NCI-H1048 (cell line): ENCODE measurements at regions not wholly inside any gene's neighbourhood (a gene's known extent, or its start where the extent isn't known, plus 50 kb on each side); places are given as distances from the start of the nearest gene placed in this dataset.

Source experiments
- DNase-seq: peaks from one replicate; lab custom pipeline; 2025; lab: John Stamatoyannopoulos, UW

DNA sequence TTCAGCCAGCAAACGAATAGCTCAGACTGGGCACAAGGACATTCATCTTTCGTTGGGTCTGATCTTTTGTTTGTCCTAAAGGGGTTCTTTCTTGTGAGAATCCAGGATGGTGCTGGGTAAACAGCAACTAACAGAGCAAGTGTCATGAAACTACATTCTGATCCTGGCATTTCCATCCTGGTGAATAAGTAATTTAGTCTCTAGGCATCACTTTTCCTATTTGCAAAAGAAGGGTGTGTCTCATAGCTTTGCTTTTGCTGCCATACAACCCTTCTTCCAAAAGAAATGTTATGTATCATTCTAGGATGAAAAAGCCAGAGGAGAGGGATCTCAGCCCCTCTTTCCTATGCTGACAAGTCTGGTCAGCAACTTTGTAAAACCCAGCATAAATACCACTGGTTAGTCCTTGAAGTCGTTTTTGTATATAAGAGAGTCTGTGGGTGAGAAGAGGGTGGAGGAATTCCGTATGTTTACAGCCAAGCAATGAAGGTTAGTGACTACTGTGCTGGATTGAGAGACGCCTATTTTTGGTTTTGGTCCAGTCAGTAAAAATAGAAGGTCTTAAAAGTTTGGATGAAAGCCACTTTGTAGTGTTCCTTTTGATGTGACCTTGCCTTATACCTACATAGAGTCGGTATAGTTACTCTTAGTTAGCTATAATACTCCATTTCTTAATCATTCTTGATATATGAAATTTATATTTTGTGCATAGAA, 88.4 kb upstream of the SLC25A13 start:
- DNase-seq, result no peak

DNA sequence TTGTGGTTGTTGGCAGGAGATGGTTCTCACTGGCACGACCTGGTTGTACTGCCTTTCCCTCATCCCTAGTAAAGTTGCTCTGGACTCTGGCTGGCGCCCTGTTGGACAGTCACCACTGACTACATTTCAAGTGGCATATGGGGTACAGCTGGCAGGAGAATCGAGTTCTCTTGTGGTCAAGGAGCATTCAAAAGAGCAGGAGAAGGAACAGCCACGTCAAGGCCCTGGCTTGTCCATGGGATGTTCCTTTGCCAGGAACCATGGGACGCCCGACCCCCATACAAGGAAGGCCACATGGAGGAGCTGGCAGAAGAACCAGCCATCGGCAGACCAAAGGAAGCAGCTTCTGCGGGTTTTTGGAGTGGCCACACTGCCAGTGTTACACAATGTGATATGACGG, 87.0 kb upstream of the SLC25A13 start:
- DNase-seq, result no peak

DNA sequence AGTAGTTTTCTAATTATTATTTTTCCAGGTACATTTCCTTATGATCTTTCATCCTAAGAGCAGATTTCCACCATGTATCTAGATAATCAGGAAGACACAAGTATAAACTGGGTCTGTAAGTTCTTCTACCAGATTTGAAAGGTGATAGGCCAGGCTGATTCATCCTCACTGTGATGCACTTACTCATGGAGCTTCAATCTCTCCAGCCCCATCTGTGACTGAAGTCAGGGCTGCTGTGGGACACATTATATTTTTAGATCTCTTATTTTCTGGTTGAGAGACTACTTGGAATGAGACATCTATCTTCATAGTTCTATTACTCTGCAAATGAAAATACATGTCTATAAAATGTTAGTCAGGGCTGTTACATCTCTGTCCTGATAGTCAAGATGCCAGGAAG, 85.5 kb upstream of the SLC25A13 start:
- no peak for DNase-seq

DNA sequence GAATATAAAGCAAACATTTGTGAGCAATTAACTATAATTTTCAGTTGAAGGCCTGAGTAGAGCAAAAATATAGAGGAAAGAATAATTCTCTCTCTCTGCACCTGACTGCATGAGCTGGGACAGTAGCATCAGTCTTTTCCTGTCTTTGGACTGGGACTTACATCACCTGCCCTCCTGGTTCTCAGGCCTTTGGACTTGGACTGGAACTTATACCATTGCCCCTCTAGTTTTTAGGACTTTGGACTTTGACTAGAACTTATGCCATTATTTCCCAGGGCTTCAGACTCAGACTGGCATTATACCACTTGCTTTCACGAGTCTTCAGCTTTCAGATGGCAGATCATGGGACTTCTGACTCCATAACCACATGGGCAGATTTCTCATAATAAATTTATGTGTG, 81.0 kb upstream of the SLC25A13 start:
- no peak for DNase-seq

DNA sequence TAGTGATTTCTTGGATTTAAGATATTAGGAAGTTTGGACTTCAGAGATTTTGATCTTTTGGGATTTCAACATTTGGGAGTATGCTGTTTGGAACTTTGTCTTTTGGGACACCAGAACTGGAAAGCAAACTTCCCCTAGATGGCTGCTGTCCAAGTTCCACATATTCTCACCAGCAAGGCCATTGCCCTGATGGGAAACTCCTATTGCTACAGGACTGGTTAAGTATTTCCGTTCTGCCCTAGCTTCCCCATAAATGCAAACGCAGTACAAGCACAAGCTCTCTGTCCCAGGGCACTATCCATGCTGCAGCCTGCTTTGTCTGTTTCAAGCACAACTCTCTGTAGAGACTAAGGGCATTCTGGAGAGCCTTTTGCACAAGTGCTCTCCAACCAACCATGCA, 79.3 kb upstream of the SLC25A13 start:
- DNase-seq, result no peak

DNA sequence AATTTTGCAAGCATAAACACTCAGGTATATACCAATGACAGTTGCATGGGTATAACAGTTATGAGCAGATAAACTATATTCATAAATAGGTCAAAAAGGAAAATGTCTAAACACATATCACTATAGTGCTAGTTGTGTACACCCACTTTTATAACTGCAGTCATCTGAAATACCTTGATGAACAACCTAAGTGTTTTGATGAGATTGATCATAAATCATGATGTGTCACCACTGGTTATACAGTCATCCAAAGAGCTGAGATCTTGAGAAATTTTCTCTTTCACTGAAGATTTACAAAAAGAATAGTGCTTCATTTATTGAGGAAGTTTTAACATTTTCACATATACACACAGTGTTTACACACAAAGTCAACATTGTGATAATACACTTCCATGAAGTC, 78.6 kb upstream of the SLC25A13 start:
- no peak for DNase-seq

DNA sequence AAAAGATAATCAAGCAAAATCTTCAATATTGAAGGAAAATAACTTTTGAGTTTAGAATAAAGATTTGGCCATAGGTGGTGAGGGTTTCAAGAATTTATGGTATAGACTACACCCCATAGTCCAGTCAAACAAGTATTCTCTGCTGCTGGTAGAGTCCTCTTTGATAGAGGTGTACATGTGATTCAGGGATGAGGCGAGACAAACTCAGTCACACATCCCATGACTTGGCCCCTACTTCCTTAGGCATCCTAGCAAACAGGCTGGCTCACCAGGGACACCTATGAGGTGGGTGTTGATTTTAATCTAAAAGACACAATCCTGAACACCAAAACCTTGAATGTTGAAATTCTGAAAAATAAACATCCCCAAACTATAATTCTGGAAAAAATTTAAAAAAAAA, 78.1 kb upstream of the SLC25A13 start:
- DNase-seq, result no peak

DNA sequence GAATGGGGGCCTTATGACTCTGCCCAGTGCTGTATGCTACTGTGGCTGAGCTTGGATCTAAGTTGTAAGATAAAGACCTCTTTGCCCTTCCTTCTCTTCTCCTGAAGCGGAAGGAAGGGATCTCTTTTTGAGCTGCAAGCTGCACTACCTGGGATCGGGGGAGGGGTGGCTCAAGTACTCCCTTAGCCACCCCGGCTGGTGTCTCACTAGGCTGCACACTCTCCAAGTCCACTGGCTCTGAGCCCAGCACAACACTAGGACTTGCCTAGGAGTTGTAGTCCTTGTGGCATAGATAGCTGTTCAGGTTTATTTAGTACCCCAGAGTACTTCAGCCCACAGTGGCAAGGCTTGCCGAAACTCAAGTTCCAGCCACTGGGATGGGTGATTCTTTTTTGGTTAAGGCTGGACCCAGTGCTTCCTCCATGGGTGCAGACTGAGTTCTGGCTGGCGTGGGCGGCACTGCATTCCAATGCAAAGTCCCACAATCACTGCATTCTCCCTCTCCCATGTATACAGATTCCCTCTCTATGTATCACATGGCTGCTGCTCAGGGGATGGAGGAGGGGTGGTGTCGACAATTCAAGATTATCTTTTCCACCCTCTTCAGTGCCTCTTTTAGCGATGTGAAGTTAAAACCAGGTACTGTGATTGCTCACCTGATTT, 76.2 kb upstream of the SLC25A13 start:
- DNase-seq, result no peak

DNA sequence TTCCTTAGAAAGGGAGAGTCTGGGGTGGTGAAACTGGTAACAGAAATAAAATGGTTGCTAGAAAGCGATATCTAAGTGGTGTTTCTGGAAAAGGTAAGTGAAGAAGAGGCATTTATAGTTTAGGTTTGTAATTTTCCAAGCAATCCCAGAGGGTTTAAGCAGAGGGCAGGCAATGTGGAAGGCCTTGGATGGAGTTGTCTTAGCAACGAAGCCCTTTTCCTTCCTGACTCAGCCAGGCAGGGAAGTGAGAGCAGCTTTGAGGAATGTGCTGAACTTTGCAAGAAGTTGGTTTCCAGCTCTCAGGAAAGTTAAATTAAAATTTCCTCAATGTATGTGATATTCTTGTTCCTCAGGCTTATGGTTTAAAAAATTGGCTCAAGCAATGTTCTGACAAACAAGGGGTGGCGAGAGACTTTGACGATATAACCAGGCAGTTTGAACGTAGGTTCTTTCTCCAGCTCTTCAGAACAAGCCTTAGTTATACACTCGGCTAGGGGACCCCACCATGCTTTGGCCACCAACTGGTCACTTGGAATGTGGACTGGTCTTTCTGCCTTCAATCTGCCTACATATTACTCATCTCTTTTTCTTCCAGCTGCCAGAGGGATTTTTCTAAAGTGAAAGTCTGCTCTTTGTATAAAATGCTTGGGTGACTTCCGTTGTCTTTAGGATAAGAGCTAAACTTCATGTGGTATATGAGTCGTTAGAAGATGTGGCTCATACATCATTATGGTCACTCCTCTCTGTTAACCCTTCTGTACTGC, 66.9 kb upstream of the SLC25A13 start:
- DNase-seq, result no peak

DNA sequence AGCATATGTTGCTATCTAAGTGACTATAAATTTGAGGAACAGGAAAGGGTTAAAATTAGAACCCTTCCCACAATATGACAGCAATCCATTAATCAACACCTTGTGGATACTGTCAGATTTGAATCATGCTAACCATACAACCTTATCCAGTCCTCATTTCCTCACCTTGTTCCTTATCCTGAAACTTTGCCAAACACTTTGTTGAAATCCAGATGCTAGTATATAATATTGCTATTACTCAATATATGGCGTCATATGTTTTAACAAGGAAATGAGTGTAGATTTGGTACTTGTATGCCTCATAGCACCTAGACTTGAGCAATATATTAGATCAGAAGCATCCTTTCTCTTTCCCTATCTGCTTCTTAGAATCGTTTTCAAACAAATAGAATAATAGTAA, 66.3 kb upstream of the SLC25A13 start:
- no peak for DNase-seq

DNA sequence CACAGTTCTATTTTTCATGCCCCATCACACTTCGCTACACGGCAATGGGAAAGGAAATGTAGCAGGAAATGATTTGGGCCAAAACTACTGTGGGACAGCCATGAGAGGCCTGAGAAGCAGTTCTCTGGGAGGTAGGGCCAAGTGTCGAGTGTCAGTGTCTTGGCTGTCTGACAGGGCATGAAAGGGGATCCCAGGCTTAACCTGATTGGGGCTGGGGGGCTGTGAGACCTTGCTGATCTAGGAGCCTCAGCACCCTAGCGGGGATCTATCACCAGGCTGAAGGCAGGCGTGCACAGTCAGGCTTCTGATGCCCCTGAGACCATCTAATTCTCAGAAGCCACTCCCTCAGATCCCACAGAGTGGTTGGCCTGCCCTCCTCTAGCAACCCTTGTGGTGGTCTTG, 58.2 kb upstream of the SLC25A13 start:
- DNase-seq, result no peak

DNA sequence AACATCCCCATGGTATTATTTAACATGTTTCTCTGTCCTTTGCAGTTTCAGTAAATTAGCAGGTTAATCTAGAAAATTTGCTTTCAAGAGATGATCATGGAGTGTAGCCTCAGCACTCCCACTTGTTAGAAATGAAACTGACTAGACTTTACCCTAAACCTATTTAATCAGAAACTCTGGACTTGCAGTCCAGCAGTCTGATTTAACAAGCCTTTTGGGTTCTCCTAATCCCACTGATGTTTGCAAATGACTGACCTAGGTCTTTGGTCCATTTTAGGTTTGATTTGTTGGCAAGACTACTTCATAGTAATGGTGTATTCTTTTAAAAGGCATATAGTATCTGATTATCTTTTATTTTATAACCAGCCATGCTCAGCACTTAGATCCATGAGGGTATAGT, 55.5 kb upstream of the SLC25A13 start:
- DNase-seq, result no peak
